HG03159 (cell line): ENCODE measurements at regions not wholly inside any gene's neighbourhood (a gene's known extent, or its start where the extent isn't known, plus 50 kb on each side); places are given as distances from the start of the nearest gene placed in this dataset.

Experiments used
- ATAC-seq: cut with Tn5 transposase; IDR thresholded peaks from one replicate; pipeline ENCODE4 v1.9.1; 2021; ENCODE audit warnings: mild to moderate bottlenecking, moderate library complexity; ENCODE audit not compliant: unreplicated experiment

GRCh38 chr9:99736291-99736690 lies 85.4 kb upstream of the NR4A3 start:
- ATAC-seq: no peak

DNA sequence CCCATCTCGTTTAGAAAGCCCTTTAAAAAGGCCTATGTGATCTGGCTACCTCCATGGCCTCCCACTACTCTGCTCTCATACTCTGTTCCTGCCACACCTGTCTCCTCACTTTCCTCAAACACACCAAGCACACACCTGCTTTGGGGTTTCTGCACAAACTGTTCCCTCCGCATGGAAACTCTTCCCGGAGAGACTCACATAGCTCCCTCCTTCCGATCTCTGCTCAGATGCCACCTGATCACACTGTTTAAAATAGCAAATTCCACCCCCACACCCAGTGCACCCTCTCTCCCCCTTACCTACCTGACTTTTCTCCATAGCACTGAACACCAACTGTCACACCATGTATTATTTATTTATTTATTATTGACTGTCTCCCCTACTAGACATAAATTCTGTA lies 84.0 kb upstream of the NR4A3 start:
- ATAC-seq: no peak

DNA sequence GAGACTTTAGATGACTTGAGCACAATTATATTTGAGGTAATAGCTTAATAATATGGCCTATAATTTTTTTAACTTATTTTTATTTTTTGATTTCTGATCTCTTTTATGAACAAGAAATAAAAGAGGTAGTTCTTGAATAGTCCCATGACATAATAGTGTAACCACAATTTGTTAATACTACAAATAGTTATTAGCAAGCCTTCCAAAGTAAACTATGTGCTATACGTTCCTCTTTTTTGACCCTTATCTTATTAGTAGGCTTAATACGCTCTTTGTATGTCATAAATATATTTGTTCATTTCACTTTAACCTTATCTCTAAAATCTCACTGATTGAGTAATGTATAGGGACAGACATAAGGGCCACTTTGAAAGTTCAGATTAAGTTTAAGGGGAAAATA lies 78.7 kb upstream of the NR4A3 start:
- no peak for ATAC-seq

GRCh38 chr9:99743455-99743854 lies 78.2 kb upstream of the NR4A3 start:
- no peak for ATAC-seq

DNA sequence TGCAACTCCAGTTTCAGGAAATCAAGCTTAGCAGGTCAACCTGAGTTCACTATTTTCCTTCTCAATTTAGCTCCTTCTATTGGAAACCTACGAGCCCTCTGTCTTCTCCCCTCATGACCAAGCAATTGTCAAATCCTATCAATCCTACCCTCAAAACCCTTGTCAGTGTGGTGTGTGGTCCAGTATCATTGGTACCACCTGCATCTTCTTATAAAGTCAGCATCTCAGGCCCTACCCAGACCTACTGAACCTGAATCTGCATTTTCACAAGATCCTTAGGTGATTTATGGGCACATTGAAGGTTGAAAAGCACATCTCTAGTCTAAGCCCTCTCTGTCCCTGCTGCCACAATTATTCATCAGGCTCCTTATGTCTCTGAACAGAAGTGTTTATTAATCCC lies 77.6 kb upstream of the NR4A3 start:
- ATAC-seq: no peak

DNA sequence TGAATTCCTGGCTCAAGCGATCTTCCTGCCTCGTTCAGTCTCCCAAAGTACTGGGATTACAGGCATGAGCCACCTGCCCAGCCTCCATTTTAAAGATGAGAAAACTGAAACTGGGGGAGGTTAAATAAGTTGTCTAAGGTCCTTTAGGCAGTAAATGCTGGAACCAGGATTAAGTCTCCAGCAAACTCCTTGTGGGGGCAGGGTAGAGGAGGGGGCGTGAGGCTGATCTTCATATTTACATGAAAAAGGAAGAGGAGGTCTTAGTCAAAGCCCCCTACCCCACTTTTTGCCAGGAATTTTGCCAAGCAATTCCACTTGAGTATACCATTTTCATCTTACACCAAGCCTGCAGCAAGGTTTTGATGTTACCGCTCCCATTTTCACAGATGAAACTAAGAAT lies 76.6 kb upstream of the NR4A3 start:
- ATAC-seq: no peak

DNA sequence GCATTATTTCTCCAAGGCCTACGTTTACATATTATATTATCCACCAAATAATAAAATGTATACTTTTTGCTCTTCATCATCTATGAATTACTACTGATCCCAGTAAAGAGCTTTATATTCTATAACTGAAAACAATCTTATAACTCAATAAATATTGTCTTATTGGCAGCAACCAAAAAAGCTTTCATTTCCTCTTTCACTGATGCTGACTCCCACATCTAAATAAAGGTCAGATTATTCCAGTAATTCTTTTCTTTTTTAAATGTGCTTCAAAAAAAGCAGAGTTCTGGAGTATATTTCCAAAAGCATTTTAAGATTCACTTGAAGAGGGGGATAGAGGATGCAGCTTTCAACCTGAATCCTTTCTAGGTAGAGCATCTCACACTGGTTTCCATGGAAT lies 75.3 kb upstream of the NR4A3 start:
- no peak for ATAC-seq

DNA sequence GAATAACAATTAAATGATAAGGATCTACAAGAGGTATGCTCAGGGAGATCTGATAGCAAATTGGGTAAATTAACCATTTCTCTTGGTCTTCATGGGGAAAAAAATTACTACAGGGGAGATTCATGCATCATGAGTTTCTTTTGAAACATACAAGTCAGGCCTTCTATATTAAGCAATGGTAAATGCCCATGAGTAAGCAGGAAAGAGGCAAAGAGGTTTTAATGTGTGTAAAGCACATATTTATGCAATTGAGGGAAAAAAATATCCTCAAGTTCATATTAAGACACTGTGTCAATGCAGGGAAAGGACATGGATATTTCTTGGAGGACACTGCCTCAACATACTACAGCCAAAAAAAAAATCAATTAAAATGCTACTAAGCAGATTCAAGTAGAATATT lies 73.4 kb upstream of the NR4A3 start:
- no peak for ATAC-seq

GRCh38 chr9:99748676-99749075 lies 73.0 kb upstream of the NR4A3 start:
- no peak for ATAC-seq

DNA sequence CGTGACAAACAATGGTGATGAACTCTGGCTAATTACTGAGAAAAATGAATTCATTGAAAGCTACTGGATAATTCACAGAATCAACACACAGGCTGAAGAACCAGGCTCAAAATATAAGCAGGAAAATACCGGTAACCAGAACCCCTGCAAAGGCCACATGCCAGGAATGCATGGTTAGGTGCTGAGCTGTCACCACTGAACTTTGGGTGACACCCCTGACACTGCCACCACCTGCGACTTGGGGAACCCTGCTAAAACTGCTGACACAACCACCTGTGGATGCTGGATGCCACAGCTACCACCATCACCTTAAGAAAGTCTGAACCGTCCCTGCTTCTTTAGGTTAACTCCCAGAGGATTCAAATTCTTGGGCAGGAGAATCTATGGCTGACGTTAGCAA lies 72.0 kb upstream of the NR4A3 start:
- ATAC-seq: no peak

DNA sequence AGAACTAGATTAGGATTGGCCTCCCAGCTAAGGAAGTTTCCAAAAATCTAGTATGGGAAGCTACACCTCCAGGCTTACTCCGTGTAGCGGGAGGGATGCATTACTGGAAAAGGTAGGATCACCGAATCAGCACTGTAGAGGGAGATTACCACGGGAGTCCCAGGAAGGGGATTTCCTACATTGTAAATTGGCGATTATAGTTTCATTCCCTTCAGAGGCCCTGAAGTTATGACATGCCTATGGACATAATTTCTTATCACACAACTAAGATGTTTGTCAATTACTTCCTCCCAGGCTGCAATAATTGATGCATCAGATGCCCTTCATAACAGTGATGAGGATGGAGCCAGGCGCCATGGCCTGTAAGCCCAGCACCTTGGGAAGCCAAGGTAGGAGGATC lies 71.2 kb upstream of the NR4A3 start:
- ATAC-seq: no peak

DNA sequence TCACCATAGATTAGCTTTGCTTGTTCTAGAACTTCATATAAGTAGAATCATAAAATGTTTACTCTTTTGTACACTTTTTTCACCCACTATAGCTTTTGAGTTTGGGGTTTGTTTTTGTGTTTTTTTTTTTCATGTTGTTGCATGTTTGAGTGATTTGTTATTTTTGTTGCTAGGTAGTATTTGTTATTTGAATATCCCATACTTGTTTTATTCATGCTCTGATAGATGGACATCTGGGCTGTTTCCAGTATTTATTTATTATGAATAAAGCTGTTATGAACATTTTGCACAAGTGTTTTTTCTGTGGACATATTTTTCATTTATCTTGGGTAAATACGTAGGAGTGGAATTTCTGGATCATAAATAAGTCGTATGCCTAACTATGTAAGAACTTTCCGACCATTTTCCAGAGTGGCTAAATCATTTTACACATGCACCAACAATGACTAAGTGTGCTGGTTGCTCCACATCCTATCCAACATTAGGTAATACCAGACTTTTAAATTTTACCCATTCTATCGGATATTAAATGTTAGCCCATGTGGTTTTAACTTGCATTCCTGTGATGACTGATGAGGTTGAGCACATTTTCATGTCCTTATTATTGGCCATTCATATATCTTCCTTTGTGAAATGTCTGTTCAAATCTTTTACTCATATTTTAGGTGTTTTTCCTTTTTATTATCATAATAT lies 69.1 kb upstream of the NR4A3 start:
- no peak for ATAC-seq

- no peak for ATAC-seq
Observed at GRCh38 chr9:99753436-99753835, 68.2 kb upstream of the NR4A3 start.

GRCh38 chr9:99760421-99760820 lies 61.3 kb upstream of the NR4A3 start:
- no peak for ATAC-seq

GRCh38 chr9:99762470-99762869 lies 59.2 kb upstream of the NR4A3 start:
- ATAC-seq: peak; percentile 100
